ENCODE measurements at regions not wholly inside any gene's neighbourhood (a gene's known extent, or its start where the extent isn't known, plus 50 kb on each side); places are given as distances from the start of the nearest gene placed in this dataset.

GRCh38 chr5:66306844-66307315 lies 162.8 kb downstream of the SREK1 start:
- no peak for DNase-seq

GRCh38 chr5:66307647-66308241 lies 163.6 kb downstream of the SREK1 start:
- peak; percentile 67 for DNase-seq

- no peak for DNase-seq
These were observed 168.2 kb downstream of the SREK1 start for GRCh38 chr5:66312266-66312665.

- no peak for DNase-seq
These were observed 171.7 kb downstream of the SREK1 start for GRCh38 chr5:66315784-66316183.

GRCh38 chr5:66322786-66323528 lies 178.9 kb downstream of the SREK1 start:
- DNase-seq, result no peak

- no peak for DNase-seq
These were observed 179.4 kb downstream of the SREK1 start for GRCh38 chr5:66323529-66323895.

- peak; percentile 57 for DNase-seq
These were observed 180.3 kb downstream of the SREK1 start for GRCh38 chr5:66324357-66324756.

GRCh38 chr5:66326276-66326675 lies 182.2 kb downstream of the SREK1 start:
- no peak for DNase-seq

GRCh38 chr5:66327008-66327407 lies 182.9 kb downstream of the SREK1 start:
- DNase-seq, result no peak

- DNase-seq, result no peak
These were observed 185.0 kb downstream of the SREK1 start for GRCh38 chr5:66329078-66329477.

- DNase-seq, result no peak
These were observed 189.1 kb downstream of the SREK1 start for GRCh38 chr5:66333192-66333591.

GRCh38 chr5:66337626-66338226 lies 193.6 kb downstream of the SREK1 start:
- DNase-seq, result no peak

- DNase-seq, result no peak
These were observed 194.7 kb downstream of the SREK1 start for GRCh38 chr5:66338828-66339227.

GRCh38 chr5:66339896-66340295 lies 195.8 kb downstream of the SREK1 start:
- no peak for DNase-seq

- DNase-seq, result no peak
These were observed 196.7 kb downstream of the SREK1 start for GRCh38 chr5:66340786-66341185.

GRCh38 chr5:66342341-66342880 lies 198.3 kb downstream of the SREK1 start:
- DNase-seq, result no peak

GRCh38 chr5:66343370-66344071 lies 199.4 kb downstream of the SREK1 start:
- no peak for DNase-seq

GRCh38 chr5:66344544-66344943 lies 200.4 kb downstream of the SREK1 start:
- DNase-seq, result no peak

GRCh38 chr5:66345281-66345680 lies 201.2 kb downstream of the SREK1 start:
- DNase-seq, result no peak

GRCh38 chr5:66346869-66347268 lies 202.8 kb downstream of the SREK1 start:
- no peak for DNase-seq

- DNase-seq, result no peak
These were observed 204.5 kb downstream of the SREK1 start for GRCh38 chr5:66348387-66349125.

GRCh38 chr5:66351813-66352212 lies 207.7 kb downstream of the SREK1 start:
- DNase-seq, result no peak

GRCh38 chr5:66353186-66353585 lies 209.1 kb downstream of the SREK1 start:
- DNase-seq, result no peak

All from NCI-H1092 treated with DMSO at 0.1 percent for 48 hours (cell line).